Skin epidermis (tissue), 12 donors: ENCODE measurements at regions not wholly inside any gene's neighbourhood (a gene's known extent, or its start where the extent isn't known, plus 50 kb on each side); places are given as distances from the start of the nearest gene placed in this dataset.
A peak's percentile ranks its signal among the peaks of the same experiment; 100 is the strongest.

ENCODE experiments used
- H3K27ac ChIP-seq, 21 experiments: fragments of 200-600 bp; sonication (generic) in 11 of 21; one replicate each; pipeline ENCODE4 v1.5.0; 2020; ENCODE audit warnings: mild to moderate bottlenecking in 3 of 21, inconsistent platforms in 2 of 21, moderate library complexity in 2 of 21
- H3K4me3 ChIP-seq, 7 experiments: fragments of 200-600 bp; sonication (generic) in 2 of 7; one replicate each; pipeline ENCODE4 v1.5.0; 2020; ENCODE audit warnings: inconsistent platforms in 2 of 7, mild to moderate bottlenecking in 2 of 7, moderate library complexity in 1 of 7

- Histone ChIP-seq H3K4me3 (no peak overlapping the region), H3K27ac (peak overlapping the region in 5 of 21 experiments; percentile 13 to 57 (median 43))
These were observed 142.4 kb upstream of the IRX4 start for GRCh38 chr5:2024986-2025721.

GRCh38 chr5:2023196-2023595 is 140.5 kb upstream of the IRX4 start:
- Histone ChIP-seq H3K4me3 (no peak overlapping the region), H3K27ac (no peak overlapping the region)

GRCh38 chr5:2022436-2022835 is 139.7 kb upstream of the IRX4 start:
- Histone ChIP-seq H3K27ac (no peak overlapping the region), H3K4me3 (no peak overlapping the region)

GRCh38 chr5:2021484-2022176 is 138.9 kb upstream of the IRX4 start:
- Histone ChIP-seq H3K27ac (no peak overlapping the region), H3K4me3 (no peak overlapping the region)

- H3K4me3 ChIP-seq, result no peak overlapping the region
- H3K27ac ChIP-seq, result no peak overlapping the region
These were observed 138.0 kb upstream of the IRX4 start for GRCh38 chr5:2020730-2021129.

- Histone ChIP-seq H3K4me3 (no peak overlapping the region), H3K27ac (no peak overlapping the region)
These were observed 137.0 kb upstream of the IRX4 start for GRCh38 chr5:2019716-2020115.

GRCh38 chr5:2018390-2018724 is 135.6 kb upstream of the IRX4 start:
- H3K4me3 ChIP-seq, result no peak overlapping the region
- no peak overlapping the region for H3K27ac ChIP-seq

- H3K4me3 ChIP-seq, result no peak overlapping the region
- H3K27ac ChIP-seq, result no peak overlapping the region
These were observed 135.0 kb upstream of the IRX4 start for GRCh38 chr5:2017540-2018389.

- Histone ChIP-seq H3K27ac (no peak overlapping the region), H3K4me3 (no peak overlapping the region)
These were observed 133.2 kb upstream of the IRX4 start for GRCh38 chr5:2015961-2016360.

- Histone ChIP-seq H3K4me3 (no peak overlapping the region), H3K27ac (no peak overlapping the region)
These were observed 132.6 kb upstream of the IRX4 start for GRCh38 chr5:2015124-2015848.

- Histone ChIP-seq H3K27ac (no peak overlapping the region), H3K4me3 (no peak overlapping the region)
These were observed 131.4 kb upstream of the IRX4 start for GRCh38 chr5:2014058-2014610.

- no peak overlapping the region for H3K27ac ChIP-seq
These were observed 130.8 kb upstream of the IRX4 start for GRCh38 chr5:2013301-2014057.

GRCh38 chr5:2012885-2013284 is 130.2 kb upstream of the IRX4 start:
- no peak overlapping the region for H3K27ac ChIP-seq
- no peak overlapping the region for H3K4me3 ChIP-seq

More at GRCh38 chr5:2013301-2014057, 130.8 kb upstream of the IRX4 start:
- H3K4me3 ChIP-seq, result no peak overlapping the region

GRCh38 chr5:2011481-2012411 is 129.0 kb upstream of the IRX4 start:
- Histone ChIP-seq H3K27ac (peak overlapping the region in 1 of 21 experiments; percentile 15), H3K4me3 (no peak overlapping the region)

- H3K27ac ChIP-seq, result no peak overlapping the region
- no peak overlapping the region for H3K4me3 ChIP-seq
These were observed 128.2 kb upstream of the IRX4 start for GRCh38 chr5:2010940-2011339.

- H3K4me3 ChIP-seq, result no peak overlapping the region
- H3K27ac ChIP-seq, result no peak overlapping the region
These were observed 127.5 kb upstream of the IRX4 start for GRCh38 chr5:2009986-2010914.
